HG03342 (cell line): ENCODE measurements at regions not wholly inside any gene's neighbourhood (a gene's known extent, or its start where the extent isn't known, plus 50 kb on each side); places are given as distances from the start of the nearest gene placed in this dataset.
"Not testable (repeated sequence)": the region's sequence is repeated elsewhere in the genome, so short reads cannot be mapped to it uniquely, and the experiment has no call there.

Source experiments
- ATAC-seq: cut with Tn5 transposase; IDR thresholded peaks from one replicate; pipeline ENCODE4 v1.9.1; 2021; ENCODE audit warnings: mild to moderate bottlenecking, moderate library complexity; ENCODE audit not compliant: unreplicated experiment

DNA sequence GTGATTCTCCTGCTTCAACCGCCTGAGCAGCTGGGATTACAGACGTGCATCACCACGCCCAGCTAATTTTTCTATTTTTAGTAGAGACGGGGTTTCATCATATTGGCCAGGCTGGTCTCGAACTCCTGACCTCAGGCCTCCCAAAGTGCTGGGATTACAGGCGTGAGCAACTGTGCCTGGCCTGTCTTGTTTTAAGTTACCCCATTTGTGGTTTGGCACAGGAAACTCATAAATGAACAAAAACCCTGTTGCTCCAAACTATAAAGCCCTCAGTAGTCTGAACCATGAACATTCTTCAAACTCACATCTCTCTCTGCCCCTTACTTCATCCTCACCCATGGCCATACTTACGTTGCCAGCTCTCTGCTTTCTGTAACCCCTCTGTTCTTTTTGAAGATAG, 61.7 kb downstream of the RHOU start:
- not testable (repeated sequence) for ATAC-seq

DNA sequence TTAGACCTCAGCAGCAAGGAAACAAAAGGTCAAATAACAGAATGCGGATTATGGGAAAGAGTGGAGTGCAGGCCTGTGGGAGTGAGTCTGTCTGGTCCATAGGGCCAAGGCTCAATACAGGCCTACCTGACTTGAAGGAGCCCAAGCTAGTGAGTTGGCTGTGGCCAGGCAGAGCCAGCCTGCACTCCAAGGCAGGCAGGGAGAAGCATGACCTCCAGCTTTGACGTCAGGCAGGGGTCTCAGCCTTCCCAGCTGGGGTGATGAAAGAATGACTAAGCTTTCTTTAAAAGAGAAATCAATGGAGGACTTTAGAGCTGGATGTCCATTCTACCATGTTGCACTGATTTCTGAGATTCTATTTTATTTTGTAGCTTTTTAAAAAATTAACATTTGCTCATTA, 62.8 kb downstream of the RHOU start:
- no peak for ATAC-seq

GRCh38 chr1:228798548-228798947, 63.3 kb downstream of the RHOU start:
- no peak for ATAC-seq

DNA sequence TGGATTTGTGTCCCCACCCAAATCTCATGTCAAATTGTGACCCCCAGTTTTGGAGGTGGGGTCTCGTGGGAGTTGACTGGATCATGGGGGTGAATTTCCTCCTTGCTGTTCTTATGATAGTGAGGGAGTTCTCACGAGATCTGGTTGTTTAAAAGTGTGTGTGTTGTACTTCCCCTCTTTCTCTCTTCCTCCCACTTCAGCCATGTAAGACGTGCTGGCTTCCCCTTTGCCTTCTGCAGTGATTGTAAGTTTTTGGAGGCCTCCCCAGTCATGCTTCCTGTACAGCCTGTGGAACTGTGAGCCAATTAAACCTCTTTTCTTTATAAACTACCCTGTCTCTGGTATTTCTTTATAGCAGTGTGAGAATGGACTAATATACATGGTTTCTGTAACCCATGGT, 64.6 kb downstream of the RHOU start:
- no peak for ATAC-seq

- no peak for ATAC-seq
Measured at GRCh38 chr1:228801068-228801467, 65.8 kb downstream of the RHOU start.

DNA sequence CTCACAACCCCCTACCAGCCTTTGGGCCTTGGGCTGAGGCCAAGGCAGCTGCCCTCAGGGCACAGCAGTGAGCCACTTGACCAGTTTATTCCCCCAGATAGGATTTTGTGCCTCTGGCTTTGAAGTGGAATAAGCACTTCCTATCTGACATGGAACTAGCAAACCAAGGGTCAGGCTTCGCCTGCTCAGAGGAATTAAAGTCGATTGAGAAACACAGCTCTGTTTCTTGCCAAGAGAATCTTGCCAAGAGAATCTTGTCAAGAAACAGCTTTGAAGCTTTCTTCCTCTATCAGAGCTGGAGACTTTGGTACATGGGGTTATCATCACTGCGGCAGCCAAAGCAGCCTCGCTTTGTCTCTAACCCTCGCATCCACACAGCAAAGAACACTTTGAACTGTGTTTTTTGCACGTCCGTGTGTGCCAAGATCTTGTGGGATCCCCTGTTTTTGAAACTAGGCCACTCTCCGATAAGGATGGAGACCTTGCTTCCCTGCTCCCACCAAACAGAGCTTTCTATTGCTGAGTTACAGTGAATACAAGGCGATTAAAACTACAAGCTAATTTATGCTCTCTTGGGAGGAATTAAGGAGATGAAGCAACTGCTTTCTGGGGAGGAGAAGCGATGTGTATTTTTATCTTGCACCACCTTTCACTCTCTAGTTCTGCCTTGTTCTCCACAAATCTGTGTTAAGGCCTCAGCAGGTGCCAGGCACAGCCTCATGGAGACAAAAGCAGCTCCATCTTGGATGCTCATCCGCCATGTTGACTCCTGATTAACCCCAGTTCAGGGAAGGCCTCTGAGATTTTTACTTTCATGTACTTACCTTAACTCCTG, 67.3 kb downstream of the RHOU start:
- no peak for ATAC-seq

- no peak for ATAC-seq
Measured at GRCh38 chr1:228803421-228803820, 68.1 kb downstream of the RHOU start.

DNA sequence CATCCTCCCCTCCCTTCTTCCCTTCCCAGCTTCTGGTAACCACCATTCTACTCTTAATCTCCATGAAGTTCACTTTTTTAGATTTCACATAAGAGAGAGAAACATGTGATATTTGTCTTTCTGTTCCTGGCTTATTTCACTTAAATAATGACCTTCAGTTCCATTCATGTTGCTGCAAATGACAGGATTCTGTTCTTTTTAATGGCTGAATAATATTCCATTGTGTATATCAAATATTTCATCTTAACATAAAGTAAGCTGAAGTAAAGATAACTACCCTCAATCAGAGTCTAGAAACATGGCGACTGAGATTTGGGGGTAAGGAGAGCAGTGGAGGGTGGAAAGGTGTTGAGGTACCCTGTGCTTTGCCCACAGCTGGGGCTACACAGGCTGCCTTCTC, 68.9 kb downstream of the RHOU start:
- no peak for ATAC-seq

GRCh38 chr1:228804640-228805413, 69.5 kb downstream of the RHOU start:
- ATAC-seq, result no peak

GRCh38 chr1:228807904-228808605, 72.8 kb downstream of the RHOU start:
- no peak for ATAC-seq

- no peak for ATAC-seq
Measured at GRCh38 chr1:228809621-228810394, 74.5 kb downstream of the RHOU start.

GRCh38 chr1:228810395-228810758, 75.1 kb downstream of the RHOU start:
- no peak for ATAC-seq

GRCh38 chr1:228810878-228811711, 75.8 kb downstream of the RHOU start:
- ATAC-seq, result peak; percentile 75

DNA sequence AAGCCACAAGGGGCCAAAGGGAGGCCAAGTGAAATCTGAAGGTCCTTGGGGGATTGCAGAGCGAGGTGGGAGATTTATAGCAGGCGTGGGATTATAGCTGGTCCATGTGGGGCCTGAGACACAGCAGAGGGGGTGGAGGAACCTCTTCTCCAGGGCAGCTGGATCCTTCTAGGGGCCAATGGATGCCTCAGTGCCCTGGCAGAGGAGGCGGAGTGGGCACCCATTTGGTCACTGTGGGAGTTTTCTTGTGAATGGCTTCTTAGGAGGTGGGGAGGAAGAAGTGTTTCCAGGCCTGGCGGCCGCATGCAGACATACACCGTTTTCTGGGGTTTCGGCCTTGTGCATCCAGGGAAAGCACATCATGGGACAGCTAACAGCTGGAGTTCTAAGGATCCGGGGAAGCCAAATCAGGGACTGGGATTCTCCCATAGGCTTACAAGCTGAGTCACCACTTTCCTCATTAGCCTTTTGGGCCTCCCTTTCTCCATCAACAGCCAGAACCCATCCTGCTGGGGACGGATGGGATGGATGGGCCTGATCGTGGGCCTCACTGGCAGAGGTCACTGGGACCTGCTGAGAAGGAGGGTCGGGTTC, 76.5 kb downstream of the RHOU start:
- no peak for ATAC-seq

DNA sequence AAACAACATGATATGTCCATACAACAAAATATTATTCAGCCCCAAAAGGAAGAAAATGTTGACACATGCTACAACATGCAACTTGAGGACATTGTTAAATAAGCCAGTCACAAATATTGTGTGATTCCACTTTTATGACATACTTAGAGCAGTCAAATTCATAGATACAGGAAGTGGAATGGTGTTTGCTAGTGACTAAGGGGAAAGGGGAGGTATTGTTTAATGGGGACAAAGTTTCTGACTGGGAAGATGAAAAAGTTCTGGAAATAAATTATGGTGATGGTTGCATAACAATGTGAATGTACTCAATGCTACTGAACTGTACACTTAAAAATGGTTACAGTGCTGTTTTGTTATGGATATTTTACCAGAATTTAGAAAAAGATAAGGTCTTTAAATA, 77.7 kb downstream of the RHOU start:
- ATAC-seq, result no peak

DNA sequence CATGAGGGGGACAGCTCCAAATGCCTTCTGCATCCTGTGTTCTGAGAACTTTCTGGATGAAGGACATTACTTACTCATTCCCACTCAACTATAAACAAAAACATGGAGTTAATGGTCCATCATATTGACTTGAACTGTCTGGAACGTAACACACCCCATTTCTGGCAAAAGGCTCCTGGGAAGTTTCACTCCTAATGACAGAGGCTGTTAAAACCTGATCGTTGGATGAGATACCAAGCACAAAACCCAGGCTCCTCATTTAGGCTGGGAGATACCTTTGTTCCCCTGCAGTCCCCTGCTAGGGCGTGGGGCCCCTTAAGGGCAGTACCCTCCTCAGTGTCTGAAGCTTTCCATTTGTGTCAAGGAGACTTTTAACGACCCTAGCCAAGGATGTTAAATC, 78.9 kb downstream of the RHOU start:
- ATAC-seq, result no peak

- no peak for ATAC-seq
Measured at GRCh38 chr1:228818296-228818695, 83.0 kb downstream of the RHOU start.

- ATAC-seq, result no peak
Measured at GRCh38 chr1:228818928-228819630, 83.8 kb downstream of the RHOU start.

- ATAC-seq, result no peak
Measured at GRCh38 chr1:228821252-228821651, 86.0 kb downstream of the RHOU start.
